ENCODE measurements at regions not wholly inside any gene's neighbourhood (a gene's known extent, or its start where the extent isn't known, plus 50 kb on each side); places are given as distances from the start of the nearest gene placed in this dataset.

DNA sequence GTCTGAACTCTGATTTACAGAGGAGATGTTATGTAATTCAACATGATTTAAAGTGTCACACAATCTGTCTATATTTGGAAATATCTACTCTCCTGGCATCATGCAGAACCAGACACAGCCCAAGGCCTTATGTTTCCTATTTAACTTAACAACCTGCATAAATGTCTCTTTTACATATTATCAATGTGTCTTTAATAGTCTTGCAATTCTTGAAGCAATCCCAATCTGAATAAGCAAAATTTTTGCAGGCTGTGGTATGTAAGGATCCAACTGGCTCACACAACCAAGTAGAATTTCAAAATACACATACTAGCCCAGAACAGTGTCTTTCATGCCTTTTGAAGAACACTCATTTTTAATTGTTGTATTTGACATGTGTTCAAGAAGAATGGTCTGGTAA, 443.2 kb downstream of the MAFB start:
- TF ChIP-seq, protein P1, sequence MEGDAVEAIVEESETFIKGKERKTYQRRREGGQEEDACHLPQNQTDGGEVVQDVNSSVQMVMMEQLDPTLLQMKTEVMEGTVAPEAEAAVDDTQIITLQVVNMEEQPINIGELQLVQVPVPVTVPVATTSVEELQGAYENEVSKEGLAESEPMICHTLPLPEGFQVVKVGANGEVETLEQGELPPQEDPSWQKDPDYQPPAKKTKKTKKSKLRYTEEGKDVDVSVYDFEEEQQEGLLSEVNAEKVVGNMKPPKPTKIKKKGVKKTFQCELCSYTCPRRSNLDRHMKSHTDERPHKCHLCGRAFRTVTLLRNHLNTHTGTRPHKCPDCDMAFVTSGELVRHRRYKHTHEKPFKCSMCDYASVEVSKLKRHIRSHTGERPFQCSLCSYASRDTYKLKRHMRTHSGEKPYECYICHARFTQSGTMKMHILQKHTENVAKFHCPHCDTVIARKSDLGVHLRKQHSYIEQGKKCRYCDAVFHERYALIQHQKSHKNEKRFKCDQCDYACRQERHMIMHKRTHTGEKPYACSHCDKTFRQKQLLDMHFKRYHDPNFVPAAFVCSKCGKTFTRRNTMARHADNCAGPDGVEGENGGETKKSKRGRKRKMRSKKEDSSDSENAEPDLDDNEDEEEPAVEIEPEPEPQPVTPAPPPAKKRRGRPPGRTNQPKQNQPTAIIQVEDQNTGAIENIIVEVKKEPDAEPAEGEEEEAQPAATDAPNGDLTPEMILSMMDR (IDR thresholded peaks at IDR 0.05), result no peak
- no peak for TF ChIP-seq POLR2AphosphoS5 (IDR thresholded peaks at IDR 0.05; ENCODE audit: insufficient read depth in 1 of 2, low read depth in 1 of 2)
